Retinal pigment epithelial cell (primary cell): ENCODE measurements at regions not wholly inside any gene's neighbourhood (a gene's known extent, or its start where the extent isn't known, plus 50 kb on each side); places are given as distances from the start of the nearest gene placed in this dataset.

Source experiments
- DNase-seq: peaks from one replicate; pipeline ENCODE4 v3.0.0-alpha.2; 2010; ENCODE audit warnings: low read depth
- H3K4me3 ChIP-seq: 2 replicates; pipeline ENCODE4 v1.5.1; 2011; ENCODE audit warnings: mild to moderate bottlenecking, low read length, control low read depth, moderate library complexity
- CTCF ChIP-seq: conservative IDR thresholded peaks from 2 replicates; pipeline ENCODE4 v1.5.1; 2011; ENCODE audit warnings: low read depth, low read length, control low read depth, inconsistent platforms

- no peak for DNase-seq
- TF ChIP-seq CTCF, result no peak
- no peak overlapping the region for H3K4me3 ChIP-seq
These were observed 218.0 kb upstream of the ROBO1 start for GRCh38 chr3:79985816-79986215.

- H3K4me3 ChIP-seq, result no peak overlapping the region
- TF ChIP-seq CTCF, result no peak
- DNase-seq, result no peak
These were observed 215.3 kb upstream of the ROBO1 start for GRCh38 chr3:79983118-79983517.

- no peak for DNase-seq
- H3K4me3 ChIP-seq, result no peak overlapping the region
- TF ChIP-seq CTCF, result no peak
These were observed 212.2 kb upstream of the ROBO1 start for GRCh38 chr3:79979990-79980389.

DNA sequence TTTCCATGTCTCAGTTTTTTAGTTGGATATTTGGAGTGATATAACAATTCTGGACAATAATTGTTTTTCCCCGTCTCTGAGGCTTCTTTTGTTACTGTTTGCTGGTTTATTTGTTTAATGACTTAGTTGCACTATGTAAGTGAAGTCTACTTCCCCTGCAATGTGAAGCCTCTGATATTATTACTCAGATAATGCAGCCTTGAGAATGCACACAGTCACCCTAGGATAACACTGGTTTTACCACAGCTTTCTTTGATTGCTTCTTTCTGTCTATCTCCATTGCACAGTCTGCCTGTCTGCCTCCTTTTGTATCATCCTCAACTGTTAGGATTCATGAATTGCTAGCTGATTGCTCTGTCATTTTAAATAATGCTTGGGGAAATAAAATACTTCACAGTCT lies 208.7 kb upstream of the ROBO1 start:
- no peak for TF ChIP-seq CTCF
- H3K4me3 ChIP-seq, result no peak overlapping the region
- DNase-seq, result no peak

- H3K4me3 ChIP-seq, result no peak overlapping the region
- no peak for DNase-seq
- TF ChIP-seq CTCF, result no peak
These were observed 206.3 kb upstream of the ROBO1 start for GRCh38 chr3:79973917-79974595.

GRCh38 chr3:79973482-79973881 lies 205.7 kb upstream of the ROBO1 start:
- no peak for TF ChIP-seq CTCF

DNA sequence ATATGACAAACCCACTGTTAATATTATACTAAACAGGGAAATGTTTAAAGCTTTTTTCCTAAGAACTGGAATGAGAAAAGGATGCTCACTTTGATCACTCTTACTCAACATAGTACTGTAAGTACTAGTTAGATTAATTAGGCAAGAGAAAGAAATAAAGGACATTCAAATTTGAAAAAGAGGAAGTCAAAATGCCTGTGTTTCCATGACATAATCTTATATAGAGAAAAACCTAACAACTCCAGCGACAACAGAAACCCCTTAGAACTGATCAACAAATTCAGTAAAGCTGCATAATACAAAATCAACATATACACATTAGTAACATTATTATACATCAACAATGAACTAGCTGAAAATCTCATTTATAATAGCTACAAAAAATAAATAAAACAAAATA lies 200.6 kb upstream of the ROBO1 start:
- no peak overlapping the region for H3K4me3 ChIP-seq
- no peak for DNase-seq
- no peak for TF ChIP-seq CTCF

More at GRCh38 chr3:79973482-79973881, 205.7 kb upstream of the ROBO1 start:
- DNase-seq, result no peak
- H3K4me3 ChIP-seq, result no peak overlapping the region
